GM12875 (cell line): ENCODE measurements at regions not wholly inside any gene's neighbourhood (a gene's known extent, or its start where the extent isn't known, plus 50 kb on each side); places are given as distances from the start of the nearest gene placed in this dataset.

ENCODE experiments used
- H3K4me3 ChIP-seq: one replicate; pipeline ENCODE4 v1.5.1; 2011; ENCODE audit warnings: low read depth, low read length, control low read depth
- TF ChIP-seq, protein P1 (sequence below): IDR thresholded peaks from 2 replicates; pipeline ENCODE4 v1.5.1; 2011; ENCODE audit warnings: low read depth, mild to moderate bottlenecking, control low read depth, inconsistent platforms, low read length, moderate library complexity, borderline replicate concordance; ENCODE audit not compliant: insufficient read depth

DNA sequence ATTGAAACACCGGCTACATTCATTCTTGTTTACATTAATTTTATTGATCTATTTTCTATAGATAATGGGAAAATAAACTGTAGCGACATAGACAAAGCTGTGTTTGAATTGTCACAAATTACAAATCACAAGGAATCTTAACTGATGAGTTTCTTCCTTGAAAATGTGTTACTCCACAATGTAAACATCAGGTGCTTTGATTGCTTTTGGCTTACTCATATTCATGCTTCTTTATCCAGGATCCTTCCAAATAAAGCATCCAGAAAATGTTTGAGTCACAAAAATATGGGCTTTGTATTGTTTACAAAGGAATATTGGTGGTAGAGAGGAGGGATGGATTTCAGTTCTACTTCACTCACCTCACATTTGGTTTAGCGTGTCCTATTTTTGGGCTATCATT, 64.0 kb downstream of the BMP2 start:
- TF ChIP-seq, protein P1, sequence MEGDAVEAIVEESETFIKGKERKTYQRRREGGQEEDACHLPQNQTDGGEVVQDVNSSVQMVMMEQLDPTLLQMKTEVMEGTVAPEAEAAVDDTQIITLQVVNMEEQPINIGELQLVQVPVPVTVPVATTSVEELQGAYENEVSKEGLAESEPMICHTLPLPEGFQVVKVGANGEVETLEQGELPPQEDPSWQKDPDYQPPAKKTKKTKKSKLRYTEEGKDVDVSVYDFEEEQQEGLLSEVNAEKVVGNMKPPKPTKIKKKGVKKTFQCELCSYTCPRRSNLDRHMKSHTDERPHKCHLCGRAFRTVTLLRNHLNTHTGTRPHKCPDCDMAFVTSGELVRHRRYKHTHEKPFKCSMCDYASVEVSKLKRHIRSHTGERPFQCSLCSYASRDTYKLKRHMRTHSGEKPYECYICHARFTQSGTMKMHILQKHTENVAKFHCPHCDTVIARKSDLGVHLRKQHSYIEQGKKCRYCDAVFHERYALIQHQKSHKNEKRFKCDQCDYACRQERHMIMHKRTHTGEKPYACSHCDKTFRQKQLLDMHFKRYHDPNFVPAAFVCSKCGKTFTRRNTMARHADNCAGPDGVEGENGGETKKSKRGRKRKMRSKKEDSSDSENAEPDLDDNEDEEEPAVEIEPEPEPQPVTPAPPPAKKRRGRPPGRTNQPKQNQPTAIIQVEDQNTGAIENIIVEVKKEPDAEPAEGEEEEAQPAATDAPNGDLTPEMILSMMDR, result no peak
- H3K4me3 ChIP-seq, result no peak overlapping the region

DNA sequence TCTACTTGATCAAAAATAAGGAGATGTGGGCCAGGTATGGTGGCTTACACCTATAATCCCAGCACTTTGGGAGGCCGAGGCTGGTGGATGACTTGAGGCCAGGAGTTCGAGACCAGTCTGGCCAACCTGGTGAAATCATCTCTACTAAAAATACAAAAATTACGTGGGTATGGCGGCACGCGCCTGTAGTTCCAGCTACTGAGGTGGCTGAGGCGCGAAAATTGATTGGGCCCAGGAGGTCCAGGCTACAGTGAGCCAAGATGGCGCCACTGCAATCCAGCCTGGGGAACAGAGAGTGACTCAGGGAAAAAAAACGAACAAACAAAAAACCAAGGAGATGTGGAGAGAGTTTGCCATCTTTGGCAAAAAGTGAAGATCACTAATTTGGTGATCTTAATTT, 65.3 kb downstream of the BMP2 start:
- no peak overlapping the region for H3K4me3 ChIP-seq
- TF ChIP-seq, protein P1, result no peak

DNA sequence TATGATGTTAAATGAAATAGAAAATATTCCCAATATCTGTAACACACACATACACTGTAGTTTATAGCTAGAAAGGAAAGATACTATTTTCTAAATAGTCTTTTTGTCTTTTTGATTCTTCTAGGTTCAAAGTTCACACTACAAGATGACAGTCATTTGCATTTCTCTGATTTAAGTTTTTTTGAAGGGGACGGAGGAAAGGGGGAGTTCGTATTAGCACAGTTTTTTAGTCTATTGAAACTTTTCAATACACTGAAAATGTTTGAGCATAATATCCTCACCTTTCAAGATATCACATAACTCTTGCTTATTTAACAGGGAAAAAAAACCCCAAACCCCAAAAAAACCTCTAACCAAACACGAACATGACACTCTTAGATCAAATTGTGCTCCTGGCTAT, 68.1 kb downstream of the BMP2 start:
- H3K4me3 ChIP-seq, result no peak overlapping the region
- TF ChIP-seq, protein P1, result no peak

DNA sequence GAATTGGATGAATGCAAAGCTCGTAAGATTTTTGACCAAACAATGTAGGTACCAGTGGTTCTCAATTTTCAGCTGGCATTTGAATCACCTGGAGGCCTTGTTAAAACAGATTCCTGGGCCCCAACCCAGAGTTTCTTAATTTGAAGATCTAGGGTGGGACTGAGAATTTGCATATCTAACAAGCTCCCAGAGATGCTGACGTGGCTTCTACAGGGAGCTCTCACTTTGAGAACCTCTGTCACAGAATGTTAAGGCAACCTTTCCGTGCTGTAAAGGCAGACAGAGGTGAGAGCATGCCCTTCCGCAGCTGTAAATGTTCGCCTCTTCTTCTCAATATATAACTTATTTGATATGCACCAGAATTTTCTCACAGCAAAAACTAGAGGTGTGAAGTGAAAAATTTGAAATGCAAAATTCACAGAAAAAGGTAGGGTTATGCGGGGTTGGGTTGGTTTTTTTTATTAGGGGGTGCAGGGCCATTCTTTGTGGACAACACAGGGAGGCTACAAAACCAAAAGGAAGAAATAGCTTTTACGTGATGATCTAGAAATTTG, 69.4 kb downstream of the BMP2 start:
- no peak overlapping the region for H3K4me3 ChIP-seq
- TF ChIP-seq, protein P1, result no peak

DNA sequence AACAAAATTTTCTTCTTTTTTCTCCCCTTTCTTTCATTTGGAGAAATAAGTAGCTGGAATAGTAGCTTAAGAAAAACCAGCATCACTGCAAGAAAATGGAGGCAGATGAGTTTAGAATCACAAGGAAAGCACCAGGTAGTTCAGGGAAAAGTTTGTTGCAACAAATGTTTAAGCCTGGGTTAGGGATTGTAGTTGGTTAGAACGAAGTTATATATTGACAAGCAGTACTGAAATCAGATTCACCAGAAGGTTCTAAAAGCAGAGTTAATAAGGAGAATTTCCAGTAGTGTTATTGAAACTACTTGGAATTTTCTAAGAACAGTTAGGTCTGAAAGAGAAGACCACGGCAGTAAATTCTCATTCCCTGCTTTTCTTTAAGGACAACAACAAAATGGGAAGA, 70.2 kb downstream of the BMP2 start:
- TF ChIP-seq, protein P1, result no peak
- no peak overlapping the region for H3K4me3 ChIP-seq

DNA sequence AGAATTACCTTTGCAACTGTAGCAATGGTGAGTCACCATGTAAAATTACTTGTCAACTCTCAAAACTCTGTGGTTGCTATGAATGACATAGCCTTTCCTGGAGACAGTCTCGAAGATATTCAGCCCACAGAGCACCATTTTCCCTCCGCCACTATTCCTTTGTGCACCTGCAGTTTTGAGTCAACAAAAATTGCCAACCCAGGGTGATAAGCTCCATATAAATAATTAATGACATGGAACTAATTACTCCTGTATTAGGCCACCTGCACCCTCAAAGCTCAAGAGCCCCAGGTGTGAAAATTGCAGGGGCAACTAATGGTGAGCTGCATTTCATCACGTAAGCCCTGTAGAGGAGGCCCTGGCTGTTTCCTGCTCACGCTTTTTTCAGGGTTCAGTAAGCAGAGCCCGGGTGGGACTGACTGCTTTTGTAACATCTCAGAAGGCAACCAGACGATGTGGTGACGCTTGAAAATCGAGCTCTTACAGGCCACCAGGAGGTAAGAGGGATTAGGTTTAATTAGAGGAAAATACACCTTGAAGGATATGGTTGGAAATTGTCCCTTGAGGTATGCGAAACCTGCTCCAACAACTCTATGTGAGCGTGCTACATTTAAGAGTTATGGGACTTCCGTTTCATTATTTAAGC, 70.8 kb downstream of the BMP2 start:
- no peak overlapping the region for H3K4me3 ChIP-seq
- TF ChIP-seq, protein P1, result no peak

DNA sequence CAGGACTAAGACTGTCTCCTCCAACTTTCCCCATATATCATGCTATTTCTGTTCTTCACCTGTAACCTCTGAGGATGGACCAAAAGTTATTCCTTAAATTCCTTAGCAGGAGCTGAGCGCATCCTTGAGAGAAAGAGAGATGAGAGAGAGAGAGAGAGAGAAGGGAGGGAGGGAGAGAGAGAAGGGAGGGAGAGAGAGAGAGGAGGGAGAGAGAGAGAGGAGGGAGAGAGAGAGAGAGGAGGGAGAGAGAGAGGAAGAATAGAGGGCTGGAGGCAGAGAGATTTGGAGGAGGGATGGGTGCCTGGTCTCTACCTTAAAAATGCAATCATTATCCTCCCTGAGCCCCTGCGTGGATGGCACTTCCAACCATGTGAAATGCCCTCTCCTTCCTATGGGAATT, 73.6 kb downstream of the BMP2 start:
- TF ChIP-seq, protein P1, result no peak

More for the DNA sequence above, 73.6 kb downstream of the BMP2 start:
- H3K4me3 ChIP-seq, result no peak overlapping the region
